Neutrophil (primary cell): ENCODE measurements at regions not wholly inside any gene's neighbourhood (a gene's known extent, or its start where the extent isn't known, plus 50 kb on each side); places are given as distances from the start of the nearest gene placed in this dataset.

Experiments used
- H3K27ac ChIP-seq: fragments of 200-600 bp; sonication (generic); 2 replicates; pipeline ENCODE4 v1.5.1; 2016; ENCODE audit warnings: mild to moderate bottlenecking, moderate library complexity
- H3K27me3 ChIP-seq: fragments of 200-600 bp; sonication (generic); 2 replicates; pipeline ENCODE4 v1.6.0; 2016; ENCODE audit warnings: mild to moderate bottlenecking
- H3K36me3 ChIP-seq: fragments of 200-600 bp; sonication (generic); 2 replicates; pipeline ENCODE4 v1.5.1; 2017
- H3K4me1 ChIP-seq, 2 experiments: fragments of 200-600 bp in 1 of 2; sonication (generic) in 1 of 2; 1 replicate in 1 of 2; 2 replicates in 1 of 2; pipeline versions ENCODE4 v1.5.1 to v1.6.1; 2013 to 2016; ENCODE audit warnings: low read depth in 1 of 2, low read length in 1 of 2, mild to moderate bottlenecking in 1 of 2, moderate library complexity in 1 of 2; ENCODE audit not compliant: control insufficient read depth in 1 of 2, insufficient read depth in 1 of 2
- H3K4me3 ChIP-seq, 2 experiments: fragments of 200-600 bp in 1 of 2; sonication (generic) in 1 of 2; 1 replicate in 1 of 2; 2 replicates in 1 of 2; pipeline ENCODE4 v1.5.1; 2013 to 2016; ENCODE audit warnings: low read depth in 1 of 2, low read length in 1 of 2, mild to moderate bottlenecking in 1 of 2, moderate library complexity in 1 of 2
- H3K9me3 ChIP-seq: fragments of 200-600 bp; sonication (generic); 2 replicates; pipeline ENCODE4 v1.5.1; 2016
- TF ChIP-seq, protein P1 (sequence below): fragments of 200-600 bp; sonication (generic); IDR thresholded peaks from 2 replicates; pipeline ENCODE4 v1.5.1; 2016; ENCODE audit warnings: antibody characterized with exemption

DNA sequence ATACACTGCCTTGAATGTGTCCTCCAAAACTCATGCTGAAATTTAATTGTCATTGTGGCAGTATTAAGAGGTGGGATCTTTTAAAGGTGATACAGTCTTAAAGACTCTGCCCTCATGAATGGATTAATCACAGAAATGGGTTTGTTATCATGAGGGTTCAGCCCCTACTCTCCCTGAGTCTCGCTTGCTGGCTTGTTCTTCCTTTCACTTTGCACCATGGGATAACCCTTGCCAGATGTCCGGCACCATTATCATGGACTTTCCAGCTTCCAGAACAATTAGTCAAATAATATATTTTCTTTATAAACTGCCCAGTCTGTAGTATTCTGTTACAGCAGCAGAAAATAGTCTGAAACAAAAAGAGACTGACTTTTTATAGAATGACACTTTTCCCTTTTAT, 67.9 kb upstream of the TENT5A start:
- H3K27ac ChIP-seq: no peak overlapping the region
- peaks cover 8 to 9% of the 10 kb centered on the region in 2 experiments for H3K4me1 ChIP-seq
- H3K9me3 ChIP-seq: no peaks in the 10 kb centered on the region
- H3K36me3 ChIP-seq: no peaks in the 10 kb centered on the region
- no peak overlapping the region for H3K4me3 ChIP-seq
- TF ChIP-seq, protein P1, sequence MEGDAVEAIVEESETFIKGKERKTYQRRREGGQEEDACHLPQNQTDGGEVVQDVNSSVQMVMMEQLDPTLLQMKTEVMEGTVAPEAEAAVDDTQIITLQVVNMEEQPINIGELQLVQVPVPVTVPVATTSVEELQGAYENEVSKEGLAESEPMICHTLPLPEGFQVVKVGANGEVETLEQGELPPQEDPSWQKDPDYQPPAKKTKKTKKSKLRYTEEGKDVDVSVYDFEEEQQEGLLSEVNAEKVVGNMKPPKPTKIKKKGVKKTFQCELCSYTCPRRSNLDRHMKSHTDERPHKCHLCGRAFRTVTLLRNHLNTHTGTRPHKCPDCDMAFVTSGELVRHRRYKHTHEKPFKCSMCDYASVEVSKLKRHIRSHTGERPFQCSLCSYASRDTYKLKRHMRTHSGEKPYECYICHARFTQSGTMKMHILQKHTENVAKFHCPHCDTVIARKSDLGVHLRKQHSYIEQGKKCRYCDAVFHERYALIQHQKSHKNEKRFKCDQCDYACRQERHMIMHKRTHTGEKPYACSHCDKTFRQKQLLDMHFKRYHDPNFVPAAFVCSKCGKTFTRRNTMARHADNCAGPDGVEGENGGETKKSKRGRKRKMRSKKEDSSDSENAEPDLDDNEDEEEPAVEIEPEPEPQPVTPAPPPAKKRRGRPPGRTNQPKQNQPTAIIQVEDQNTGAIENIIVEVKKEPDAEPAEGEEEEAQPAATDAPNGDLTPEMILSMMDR: no peak
- H3K27me3 ChIP-seq: no peaks in the 10 kb centered on the region

DNA sequence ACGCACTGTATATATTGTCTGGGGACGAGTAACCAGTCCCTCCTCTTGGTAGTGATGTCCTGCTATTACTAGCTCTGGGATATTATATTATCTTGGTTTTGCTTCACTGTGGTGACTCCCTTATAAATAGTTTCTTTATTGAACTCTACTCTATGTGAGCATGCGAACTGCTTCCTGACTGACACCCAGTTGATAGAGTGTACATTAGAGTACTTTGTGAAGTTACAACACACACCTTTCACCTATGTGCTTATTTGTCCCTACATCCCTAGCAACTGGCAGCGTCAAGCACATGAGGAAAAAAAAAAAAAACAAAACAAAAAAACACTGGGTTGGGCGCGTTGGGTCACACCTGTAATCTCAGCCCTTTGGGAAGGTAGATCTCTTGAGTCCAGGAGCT, 67.3 kb upstream of the TENT5A start:
- H3K36me3 ChIP-seq: no peaks in the 10 kb centered on the region
- H3K4me1 ChIP-seq: peaks cover 8 to 9% of the 10 kb centered on the region in 2 experiments
- H3K27me3 ChIP-seq: no peaks in the 10 kb centered on the region

DNA sequence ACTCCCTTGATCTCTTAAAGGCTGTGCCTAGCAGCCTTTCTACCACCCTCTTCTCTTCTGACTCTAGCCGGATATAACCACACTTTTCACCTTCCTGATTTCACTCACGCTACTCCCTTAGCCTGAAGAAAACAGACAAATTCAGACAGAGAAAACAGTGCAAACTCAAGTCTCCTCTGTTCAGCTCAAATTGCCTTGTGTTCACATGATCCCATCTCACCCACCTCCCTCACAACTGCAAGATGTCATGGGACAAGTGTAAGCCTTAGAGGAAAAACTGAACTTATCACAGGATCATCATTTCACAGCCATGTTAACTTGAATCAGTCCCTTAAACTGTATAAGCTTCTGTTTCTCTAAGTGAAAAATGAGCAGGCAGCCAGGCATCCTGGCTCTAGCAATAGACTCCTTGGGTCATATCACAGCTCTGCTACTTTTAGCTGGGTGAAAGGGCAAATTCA, 66.5 kb upstream of the TENT5A start:
- Histone ChIP-seq H3K27ac (no peak overlapping the region), H3K36me3 (no peaks in the 10 kb centered on the region), H3K27me3 (no peaks in the 10 kb centered on the region), H3K9me3 (no peaks in the 10 kb centered on the region), H3K4me3 (no peak overlapping the region), H3K4me1 (peaks cover 8 to 9% of the 10 kb centered on the region in 2 experiments)
- TF ChIP-seq, protein P1: no peak

More for the DNA sequence above, 67.3 kb upstream of the TENT5A start:
- H3K9me3 ChIP-seq: no peaks in the 10 kb centered on the region
- TF ChIP-seq, protein P1: no peak
- no peak overlapping the region for H3K27ac ChIP-seq
- no peak overlapping the region for H3K4me3 ChIP-seq

DNA sequence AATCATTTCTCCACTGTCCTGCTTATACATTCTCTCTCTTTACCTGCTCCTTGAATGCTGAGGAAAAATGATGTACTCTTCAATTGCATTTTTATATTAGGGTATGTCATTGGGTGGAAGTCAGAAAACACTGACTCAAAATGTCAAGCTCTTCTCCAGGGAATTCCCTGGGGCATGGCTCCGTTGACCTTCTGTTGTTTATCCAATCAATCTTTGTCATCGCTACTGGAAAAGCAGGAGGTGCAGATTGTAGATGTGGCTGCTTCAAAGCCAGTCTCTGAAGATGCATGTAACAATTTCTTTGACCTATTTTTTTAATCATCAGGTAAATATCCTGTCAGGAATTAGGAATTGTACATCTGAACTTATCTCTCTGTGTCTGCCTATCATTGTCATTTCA, 63.9 kb upstream of the TENT5A start:
- Histone ChIP-seq H3K27me3 (no peaks in the 10 kb centered on the region), H3K4me3 (no peak overlapping the region)

DNA sequence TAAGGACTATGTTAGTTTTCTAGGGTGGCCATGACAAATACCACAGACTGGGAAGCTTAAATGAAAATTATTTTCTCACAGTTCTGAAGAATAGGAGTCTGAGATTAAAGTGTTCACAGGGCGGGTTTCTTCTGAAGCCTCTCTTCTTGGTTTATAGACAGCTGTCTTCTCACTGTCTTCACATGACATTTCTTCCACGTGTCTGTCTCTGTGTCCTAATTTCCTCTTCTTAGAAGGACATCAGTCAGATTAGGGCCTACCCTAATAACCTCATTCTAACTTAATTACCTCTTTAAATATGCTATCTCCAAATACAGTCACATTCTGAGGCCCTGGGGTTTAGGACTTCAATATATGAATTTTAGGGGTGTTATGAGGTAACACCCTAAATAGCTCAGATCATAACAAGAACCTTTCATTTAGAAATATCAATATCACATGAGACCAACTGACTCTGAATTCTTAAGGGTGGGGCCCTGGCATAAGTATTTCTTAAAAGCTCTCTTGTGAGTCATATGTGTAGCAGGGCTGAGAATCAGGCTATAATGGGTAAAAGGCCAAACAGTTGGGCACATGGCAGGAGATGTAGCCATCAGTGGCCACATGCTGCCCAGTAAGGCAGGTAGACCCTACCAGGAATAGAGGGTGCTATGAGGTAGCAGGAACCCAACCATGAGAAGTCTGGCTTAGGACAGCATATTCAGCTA, 62.0 kb upstream of the TENT5A start:
- no peak overlapping the region for H3K4me3 ChIP-seq
- TF ChIP-seq, protein P1: no peak
- H3K9me3 ChIP-seq: no peaks in the 10 kb centered on the region
- no peak overlapping the region for H3K27ac ChIP-seq
- no peaks in the 10 kb centered on the region for H3K36me3 ChIP-seq
- peaks cover 34 to 38% of the 10 kb centered on the region in 2 experiments for H3K4me1 ChIP-seq
- no peaks in the 10 kb centered on the region for H3K27me3 ChIP-seq

More for the DNA sequence above, 63.9 kb upstream of the TENT5A start:
- TF ChIP-seq, protein P1: no peak
- Histone ChIP-seq H3K27ac (no peak overlapping the region), H3K36me3 (no peaks in the 10 kb centered on the region), H3K9me3 (no peaks in the 10 kb centered on the region), H3K4me1 (peaks cover 27 to 29% of the 10 kb centered on the region in 2 experiments)
